Stimulated activated CD8-positive, alpha-beta memory T cell treated with anti-CD3 and anti-CD28 coated beads, Interleukin-15, amount 100 ng/mL, for 1 hour (primary cell): ENCODE measurements at regions not wholly inside any gene's neighbourhood (a gene's known extent, or its start where the extent isn't known, plus 50 kb on each side); places are given as distances from the start of the nearest gene placed in this dataset.

Source experiments
- DNase-seq: peaks from one replicate; pipeline ENCODE4 v3.0.0-alpha.2; 2020; ENCODE audit warnings: low read depth

DNA sequence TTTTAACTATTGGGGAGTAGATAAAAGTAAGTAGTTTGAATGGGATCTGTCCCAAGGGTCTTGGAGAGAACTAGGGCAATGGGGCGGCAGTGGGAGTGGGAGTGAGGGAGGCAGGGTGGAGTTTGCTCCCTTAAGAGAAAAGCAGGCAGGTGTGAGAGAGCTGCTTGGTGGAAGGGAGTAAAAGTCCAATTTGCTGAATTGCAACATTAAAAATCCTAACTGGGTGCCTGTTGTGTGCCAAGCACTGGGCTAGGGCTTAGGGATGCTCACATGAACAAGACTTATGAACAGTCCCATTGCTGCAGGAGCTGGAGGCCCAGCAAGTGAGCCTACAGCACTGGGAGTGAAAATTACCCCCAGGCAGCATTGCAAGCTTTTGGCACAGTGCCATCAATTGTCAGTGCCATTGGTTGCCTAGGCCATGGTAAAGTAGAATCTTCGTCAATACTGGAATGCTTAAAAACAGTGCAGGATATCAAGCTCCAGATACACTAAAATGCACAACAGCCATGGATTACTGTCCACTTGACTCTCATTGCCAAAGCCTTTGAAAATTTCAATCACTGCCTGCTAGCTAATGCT lies 277.7 kb upstream of the JARID2 start:
- no peak for DNase-seq

DNA sequence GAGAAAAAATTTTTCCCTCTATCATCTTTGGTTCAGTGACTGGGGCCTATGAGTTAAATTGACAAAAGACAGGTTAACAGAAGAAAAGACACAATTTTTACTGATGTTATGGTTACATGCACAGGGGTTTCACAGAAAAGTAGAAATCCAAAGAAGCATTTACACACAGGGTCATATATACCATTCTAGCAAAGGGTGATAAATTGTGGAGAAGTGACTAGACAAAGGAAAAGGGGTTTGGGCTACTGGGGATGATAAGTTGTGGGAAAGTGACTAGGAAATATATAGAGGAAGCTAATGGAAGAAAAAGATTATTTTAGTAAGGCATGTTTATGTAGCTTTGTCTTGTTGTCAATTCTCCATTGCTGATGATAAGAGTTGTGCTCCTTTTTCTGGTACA lies 276.7 kb upstream of the JARID2 start:
- no peak for DNase-seq

DNA sequence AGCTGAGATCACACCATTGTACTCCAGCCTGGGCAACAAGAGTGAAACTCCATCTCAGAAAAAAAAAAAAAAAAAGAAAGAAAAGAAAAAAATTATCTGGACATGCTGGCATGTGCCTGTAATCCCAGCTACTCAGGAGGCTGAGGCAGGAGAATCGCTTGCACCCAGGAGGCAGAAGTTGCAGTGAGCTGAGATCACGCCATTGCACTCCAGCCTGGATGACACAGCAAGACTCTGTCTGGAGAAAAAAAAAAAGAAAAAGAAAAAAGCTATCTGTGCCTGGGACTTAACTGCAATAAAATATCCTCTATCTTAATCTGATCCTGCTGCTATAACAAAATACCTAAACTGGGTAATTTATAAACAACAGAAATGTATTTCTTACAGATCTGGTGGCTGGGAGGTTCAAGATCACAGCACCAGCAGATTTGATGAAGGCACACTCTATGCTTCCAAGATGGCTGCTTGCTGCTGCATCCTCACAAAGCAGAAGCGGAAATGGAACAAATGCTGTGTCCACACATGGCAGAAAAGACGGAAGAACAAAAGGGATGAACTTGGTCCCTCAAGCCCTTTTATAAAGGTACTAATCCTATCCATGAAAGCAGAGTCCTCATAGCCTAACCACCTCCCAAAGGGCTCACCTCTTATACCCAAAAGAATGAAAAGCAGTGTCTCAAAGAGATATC lies 273.3 kb upstream of the JARID2 start:
- DNase-seq, result no peak

DNA sequence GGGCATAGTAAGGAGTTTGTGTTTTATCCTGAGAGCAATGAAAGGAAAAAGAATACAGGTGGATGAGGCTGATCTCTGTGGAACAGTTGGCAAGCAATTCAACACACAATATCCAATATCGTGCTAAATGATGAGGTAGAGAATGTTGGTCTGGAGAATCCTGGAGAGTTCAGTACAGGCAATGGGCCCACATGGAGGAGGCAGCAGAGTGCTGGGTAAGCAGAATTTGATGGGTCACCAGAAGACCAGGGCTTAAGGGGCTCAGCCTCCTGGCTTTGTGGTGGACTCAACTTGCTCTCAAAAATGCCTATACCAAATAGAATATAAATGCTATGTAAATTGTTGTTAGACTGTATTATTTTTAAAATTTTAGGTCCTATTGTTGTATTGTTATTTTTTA lies 271.5 kb upstream of the JARID2 start:
- DNase-seq, result no peak

DNA sequence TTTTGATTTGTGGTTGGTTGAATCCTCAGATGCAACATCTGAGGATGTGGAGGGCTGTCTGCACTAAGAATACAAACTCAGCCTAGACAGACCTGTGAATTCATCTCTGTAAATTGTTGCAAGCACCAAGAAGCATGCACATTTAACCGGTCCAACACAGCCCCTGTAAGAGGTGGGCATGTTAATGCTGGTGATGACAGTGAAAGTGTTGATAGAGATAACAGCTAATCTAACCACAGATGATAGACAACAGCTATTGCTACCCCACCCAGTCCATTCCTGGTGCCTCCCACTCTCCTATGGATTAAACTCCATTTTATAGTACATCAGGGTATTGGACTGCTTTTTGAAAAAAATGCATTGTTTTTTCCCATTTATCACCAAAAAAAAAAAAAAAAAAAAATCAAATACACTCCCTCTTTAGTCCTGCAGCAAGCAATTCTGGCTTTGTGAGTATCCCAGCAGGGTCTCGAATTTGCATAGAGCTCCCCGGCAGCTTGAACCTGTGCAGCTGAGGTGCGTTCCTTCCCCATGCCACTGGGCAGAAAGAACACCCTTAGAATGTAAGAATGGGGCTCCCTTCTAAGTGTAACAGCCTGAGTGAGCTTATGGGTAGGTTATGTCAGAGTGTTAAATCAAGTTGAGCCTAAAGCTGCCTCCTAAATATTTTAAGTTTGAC lies 270.9 kb upstream of the JARID2 start:
- no peak for DNase-seq

DNA sequence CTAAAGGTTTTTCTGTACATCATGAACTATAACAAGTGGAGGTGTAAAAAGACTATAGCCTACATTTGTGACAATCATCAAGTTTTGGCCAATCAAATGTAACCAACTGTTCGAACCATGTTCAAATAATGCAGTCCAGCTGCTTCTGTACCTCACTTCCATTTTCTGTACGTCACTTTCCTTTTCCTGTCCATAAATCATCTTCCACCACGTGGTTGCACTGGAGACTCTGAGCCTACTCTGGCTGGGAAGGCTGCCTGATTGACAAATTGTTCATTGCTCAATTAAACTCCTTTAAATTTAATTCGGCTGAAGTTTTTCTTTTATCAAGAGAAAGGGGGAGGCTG lies 270.4 kb upstream of the JARID2 start:
- no peak for DNase-seq

DNA sequence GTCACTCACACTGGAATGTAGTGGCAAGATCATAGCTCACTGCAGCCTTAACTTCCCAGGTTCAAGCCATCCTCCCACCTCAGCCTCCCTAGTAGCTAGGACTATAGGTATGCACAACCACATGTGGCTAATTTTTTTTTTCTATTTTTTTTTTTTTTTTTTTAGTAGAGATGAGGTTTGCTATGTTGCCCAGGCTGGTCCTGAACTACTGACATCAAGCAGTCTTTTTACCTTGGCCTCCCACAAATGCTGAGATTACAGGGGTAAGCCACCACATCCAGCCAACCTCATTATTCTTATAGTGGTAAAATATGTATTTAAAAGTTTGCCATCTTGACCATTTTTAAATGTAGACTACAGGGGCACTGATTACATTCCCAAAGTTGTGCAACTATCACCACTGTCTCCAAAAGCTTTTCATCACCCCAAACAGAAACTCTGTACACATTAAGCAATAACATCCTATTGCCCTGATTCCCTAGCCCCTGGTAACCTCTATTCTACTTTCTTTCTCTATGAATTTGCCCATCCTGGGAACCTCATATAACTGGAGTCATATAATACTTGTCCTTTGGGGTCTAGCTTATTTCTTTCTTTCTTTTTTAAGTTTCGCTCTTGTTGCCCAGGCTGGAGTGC lies 268.0 kb upstream of the JARID2 start:
- no peak for DNase-seq

DNA sequence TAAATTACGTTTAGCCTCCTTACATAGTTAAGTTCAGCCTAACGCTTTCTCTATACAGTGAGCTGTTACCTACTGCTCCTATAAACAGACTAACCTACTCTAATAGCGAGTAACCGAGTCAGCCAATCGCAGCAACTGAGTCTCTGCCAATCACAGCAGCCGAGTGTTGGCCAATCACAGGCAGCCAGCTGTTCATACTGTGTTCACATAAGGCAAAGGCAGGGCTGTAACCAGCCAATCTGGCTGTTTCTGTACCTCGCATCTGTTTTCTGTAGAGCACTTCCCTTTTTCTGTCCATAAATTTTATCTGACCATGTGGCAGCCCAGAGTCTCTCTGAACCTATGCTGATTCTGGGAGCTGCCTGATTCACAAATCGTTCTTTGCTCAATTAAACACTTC lies 263.9 kb upstream of the JARID2 start:
- no peak for DNase-seq

DNA sequence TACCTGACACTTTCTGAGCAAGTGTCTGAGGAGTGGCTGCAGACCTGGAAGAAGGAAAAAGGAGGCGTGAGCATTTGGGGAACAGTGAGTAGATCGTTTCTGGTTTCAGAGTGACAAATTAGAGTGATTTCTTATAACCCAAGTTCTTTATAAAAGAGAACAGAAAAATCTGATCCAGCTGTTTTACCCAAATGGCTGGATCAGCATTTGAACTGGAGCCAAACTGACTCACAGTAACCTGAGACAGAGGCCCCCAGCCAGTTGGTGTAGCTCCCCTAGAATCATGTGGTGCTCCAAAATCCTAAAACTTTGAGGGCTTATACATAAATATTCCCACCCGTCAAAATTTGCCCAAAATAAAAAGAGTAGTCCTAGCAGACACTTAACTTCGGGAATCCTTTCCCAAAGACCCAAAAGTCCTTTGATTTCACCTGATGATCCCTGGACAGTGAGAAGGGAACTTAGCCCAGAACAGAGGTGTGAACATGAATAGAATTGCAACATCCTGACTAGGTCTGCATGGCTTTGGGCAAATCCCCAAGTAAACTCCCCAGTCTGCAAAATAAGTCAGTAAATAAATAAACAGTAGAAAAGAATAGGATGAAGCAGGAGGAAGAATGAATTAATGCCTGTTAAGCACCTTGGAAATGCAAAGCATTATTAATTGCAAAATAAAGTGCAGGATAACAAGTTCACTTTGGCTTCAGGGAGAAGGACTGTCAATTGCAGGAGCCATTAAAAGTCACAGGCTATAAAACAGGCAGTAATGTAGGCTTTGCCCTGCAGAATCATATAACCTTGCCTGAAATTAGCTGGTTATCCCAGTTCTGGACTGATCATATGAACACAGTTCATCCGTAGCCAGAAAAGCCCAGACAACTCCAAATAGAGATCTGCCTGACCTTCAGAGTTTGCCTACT lies 262.0 kb upstream of the JARID2 start:
- no peak for DNase-seq

DNA sequence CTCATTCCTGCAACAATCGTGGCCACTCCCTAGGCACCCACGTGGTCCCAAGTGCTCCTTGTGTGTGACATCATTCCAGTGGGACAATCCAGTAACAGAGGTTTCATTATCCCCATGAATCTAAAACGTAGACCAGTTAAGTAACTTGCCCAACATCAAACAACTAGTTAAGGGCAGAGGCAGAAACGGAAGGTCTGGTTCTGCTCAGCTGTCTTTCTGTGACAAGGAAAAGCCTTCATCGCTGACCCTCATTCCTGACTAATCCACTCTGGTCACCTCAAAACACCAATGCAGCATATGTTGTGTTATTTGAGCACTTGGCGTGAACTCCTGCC lies 261.4 kb upstream of the JARID2 start:
- DNase-seq, result no peak

DNA sequence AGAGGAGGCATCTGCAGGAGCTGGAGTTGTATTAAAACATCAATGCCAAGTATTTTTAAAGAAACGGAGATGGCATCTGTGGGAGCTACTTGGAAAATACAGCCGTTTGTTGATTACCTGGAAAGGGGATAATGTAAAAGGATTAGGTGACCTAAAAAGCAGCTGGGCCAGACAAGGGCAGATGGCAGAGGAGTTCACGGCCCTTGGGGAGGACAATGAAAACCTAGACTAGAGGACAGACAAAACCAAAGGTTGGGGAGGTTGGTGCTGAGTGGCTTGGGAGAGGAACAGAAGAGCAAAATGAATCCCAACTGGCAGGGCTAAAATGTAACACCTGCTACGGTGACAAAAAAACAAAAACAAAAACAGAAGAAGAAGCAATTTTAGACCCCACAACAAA lies 260.5 kb upstream of the JARID2 start:
- DNase-seq, result no peak

DNA sequence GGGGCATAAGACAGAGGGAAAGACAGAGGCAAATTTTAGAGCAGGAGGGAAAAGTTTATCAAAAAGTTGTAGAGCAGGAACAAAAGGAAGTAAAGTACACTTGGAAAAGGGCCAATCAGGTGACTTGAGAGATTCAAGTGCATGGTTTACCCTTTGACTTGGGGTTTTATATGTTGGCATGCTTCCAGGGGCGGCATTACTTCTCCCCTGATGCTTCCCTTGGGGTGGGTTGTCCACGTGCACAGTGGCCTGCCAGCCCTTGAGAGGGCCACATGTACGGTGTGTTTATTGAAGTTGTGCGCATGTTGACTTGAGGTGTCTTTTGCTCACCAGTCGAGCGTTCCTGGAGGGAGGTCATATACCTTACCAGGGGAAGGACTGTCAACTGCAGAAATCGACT lies 259.5 kb upstream of the JARID2 start:
- DNase-seq, result no peak

DNA sequence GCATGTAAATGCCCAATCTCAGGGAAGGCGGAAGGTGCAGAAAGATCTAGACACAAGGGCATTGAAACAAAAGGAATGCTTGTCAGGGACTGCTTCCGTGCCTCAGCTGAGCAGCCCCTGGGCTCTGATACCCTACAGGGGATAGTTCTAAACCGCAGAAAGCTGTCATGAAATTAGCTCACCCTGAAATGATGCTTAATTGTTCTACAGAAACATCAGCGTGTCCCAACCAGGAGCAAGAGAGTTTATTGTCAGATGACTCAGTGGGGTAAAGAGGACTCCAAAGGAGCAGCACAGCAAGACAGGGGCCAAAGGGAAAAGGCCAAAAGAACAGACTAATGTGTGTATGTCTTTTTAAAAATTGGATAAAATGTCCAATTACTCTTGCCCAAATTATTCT lies 258.4 kb upstream of the JARID2 start:
- DNase-seq, result no peak

DNA sequence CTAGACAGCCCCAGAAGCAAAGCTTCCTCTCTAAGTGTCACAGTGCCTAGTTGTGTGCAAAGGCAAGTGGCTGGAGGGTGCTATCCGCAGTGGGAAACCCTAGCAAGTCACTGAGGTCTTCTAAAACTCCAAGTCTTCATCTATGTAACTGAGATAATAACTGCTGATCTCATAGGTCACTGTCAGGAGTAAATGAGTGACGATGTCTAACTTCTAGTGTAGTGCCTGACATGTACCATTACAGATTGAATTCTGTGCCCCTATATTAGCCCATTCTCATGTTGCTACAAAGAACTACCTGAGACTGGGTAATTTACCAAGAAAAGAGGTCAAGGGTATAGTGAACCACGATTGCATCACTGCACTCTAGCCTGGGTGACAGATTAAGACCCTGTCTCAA lies 253.5 kb upstream of the JARID2 start:
- DNase-seq, result no peak

DNA sequence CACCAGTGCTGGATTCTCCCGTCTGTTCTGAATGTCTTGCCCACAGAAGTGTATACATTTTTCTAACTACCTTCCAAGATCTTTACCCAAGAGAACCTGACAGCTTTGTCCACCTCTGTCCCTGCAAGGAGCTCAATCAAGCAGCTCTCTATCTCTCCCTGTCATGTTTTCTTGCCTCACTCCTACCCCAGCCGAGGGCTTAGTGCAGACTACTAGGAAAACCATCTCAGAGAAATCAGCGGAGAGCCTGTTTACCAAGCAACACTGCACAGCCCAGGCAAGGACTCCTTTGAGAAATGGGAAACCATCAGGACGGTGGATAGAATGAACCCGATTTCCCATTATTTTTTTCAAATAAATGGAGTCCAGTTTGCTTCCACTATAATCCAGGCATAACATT lies 250.7 kb upstream of the JARID2 start:
- DNase-seq, result no peak

DNA sequence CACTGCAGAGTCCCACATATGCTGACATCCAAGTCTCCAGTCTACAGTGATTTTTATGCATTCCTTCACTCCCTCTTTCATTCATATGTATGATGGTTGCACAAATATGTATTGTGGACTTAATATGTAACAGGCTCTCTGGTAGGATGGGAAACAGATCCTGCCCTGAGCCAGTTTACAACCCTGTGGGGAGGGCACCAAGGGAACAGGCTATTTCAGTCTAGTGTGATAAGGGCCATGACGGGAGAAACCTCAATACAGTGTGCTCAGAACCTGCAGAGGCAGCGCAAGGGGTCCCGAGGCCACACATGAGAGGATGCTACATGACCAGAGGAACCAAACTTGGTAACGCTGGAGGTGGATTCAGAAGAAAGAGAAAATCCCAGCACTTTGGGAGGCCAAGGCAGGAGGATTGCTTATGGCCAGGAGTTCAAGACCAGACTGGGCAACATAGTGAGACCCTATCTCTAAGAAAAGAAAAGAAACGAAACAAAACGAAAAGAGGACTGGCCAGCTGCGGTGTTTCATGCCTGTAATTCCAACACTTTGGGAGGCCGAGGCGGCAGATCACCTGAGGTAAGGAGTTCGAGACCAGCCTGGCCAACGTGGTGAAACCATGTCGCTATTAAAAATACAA lies 249.8 kb upstream of the JARID2 start:
- DNase-seq, result no peak

DNA sequence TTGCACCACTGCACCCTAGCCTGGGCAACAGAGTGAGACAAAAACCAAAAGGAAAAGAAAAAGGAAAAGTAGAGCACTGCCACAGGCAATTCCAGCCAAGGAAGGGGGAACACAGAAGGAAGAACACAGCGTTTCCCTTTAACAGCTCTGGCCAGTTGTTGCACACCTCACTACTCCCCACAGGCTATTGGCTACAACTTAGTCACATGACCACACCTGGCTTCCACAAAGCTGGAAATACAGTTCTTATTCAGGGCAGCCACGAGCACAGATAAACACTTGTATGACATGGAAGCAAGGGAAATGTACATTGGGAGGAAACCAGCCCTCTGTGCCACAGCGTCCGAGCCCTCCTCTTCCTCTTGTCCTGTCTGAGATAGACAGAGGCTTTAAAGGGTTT lies 249.0 kb upstream of the JARID2 start:
- no peak for DNase-seq

DNA sequence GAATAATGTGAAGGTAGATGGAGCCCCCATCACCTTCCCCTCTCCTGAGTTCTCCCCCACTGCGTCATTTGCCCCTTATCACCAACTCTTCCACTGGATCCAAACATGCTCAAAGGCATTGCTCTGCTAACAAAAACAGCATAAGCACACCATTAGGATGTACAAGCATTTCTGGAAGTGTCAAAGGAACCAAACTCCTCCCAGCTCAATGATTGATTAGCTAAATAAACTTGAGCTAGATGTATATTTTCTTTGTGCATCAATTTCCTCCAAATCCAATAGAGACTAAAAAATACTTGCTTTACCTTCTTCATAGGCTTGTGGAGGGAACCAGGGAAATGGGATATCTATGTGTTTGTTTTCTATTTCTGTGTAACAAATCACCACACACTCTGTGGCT lies 248.4 kb upstream of the JARID2 start:
- no peak for DNase-seq

DNA sequence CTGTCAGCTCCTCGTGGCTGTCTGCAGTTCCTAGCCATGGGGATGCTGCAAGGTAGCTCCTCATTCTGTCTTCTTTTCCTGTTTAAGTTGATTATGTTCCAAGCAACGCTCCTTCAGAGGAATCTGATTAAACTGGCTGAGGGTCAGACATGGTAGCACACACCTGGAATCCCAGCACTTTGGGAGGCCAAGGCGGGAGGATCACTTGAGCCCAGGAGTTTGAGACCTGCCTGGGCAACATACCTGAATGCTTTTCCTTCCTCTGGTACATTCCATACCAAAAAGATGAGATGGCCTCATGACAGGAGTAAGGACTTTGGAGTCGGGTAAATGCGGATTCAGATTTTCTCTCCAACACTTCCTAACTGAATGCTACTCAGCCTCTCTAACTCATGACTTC lies 246.8 kb upstream of the JARID2 start:
- DNase-seq, result no peak

DNA sequence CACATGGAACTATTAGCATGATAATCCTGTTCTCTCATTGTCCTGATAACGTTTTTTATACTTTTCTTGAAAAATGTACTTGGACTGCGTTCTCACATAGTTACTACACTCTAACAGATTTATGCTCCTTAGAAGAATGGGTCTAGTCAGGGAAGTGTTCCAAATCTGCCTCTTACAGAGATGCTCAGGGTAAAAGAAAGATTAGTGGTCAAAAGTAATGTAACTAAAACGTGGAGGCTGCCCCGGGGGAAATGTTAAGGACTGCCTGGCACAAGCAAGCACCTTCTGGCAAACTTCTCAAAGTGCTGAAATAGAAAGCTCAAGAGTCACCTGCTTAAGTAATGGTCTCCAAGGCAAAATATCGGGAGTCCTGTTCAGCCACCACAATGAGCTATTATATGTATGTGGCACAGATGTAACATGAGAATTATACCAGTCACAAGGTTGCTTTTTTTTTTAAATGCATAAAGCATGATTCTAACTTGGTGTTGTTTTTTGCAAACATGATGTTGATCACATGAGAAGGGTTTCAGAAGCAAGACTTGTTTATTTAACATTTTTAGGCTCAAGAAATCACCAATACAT lies 244.5 kb upstream of the JARID2 start:
- DNase-seq, result no peak

DNA sequence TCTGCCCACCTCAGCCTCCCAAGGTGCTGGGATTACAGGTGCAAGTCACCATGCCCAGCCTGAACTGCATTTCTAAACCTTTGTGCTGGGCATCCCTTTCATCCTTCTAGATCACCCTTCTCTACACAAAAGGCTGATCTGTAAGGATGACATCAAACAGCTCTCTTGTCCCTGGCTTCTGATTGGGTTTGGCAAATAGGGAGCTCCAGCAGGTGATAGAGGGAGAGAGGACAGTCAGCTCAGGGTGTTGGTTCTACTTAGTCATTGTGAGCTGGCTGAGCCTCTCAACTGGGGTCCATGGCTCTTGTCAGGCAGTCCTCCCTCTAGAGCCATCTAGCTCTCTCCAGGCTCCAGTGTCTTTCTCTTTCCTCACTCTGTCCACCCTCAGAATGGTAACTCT lies 237.6 kb upstream of the JARID2 start:
- DNase-seq, result no peak

DNA sequence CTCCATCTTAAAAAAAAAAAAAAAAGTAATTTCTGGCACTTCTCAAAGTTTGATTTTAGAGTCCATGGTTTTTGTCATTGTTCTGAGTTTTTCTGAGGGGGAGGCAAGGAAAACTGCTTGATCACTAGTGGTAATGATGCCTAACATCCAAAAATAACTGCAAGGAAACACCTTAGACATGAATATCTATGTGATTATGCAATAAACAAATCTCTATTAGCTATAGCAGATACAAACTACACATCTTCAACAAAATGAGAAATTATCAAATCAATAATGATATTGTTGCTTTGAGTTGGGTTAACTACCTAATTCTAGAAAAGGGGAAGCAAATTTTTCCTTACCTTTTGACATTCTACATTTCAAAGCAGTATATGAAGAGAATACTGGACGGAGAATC lies 230.9 kb upstream of the JARID2 start:
- DNase-seq, result no peak
